NB4 (cell line): ENCODE measurements at regions not wholly inside any gene's neighbourhood (a gene's known extent, or its start where the extent isn't known, plus 50 kb on each side); places are given as distances from the start of the nearest gene placed in this dataset.

Source experiments
- POLR2A ChIP-seq: IDR thresholded peaks from 2 replicates; pipeline ENCODE4 v1.6.1; 2011; ENCODE audit warnings: mild to moderate bottlenecking; ENCODE audit not compliant: insufficient read length; ENCODE audit errors: extremely low read depth
- TF ChIP-seq, protein P1 (sequence below): IDR thresholded peaks from 2 replicates; pipeline ENCODE4 v1.6.1; 2011; ENCODE audit warnings: low read depth, low read length
- TF ChIP-seq, protein P2 (sequence below): IDR thresholded peaks from one replicate; pipeline ENCODE4 v1.5.1; 2012; ENCODE audit warnings: low read depth, low read length

DNA sequence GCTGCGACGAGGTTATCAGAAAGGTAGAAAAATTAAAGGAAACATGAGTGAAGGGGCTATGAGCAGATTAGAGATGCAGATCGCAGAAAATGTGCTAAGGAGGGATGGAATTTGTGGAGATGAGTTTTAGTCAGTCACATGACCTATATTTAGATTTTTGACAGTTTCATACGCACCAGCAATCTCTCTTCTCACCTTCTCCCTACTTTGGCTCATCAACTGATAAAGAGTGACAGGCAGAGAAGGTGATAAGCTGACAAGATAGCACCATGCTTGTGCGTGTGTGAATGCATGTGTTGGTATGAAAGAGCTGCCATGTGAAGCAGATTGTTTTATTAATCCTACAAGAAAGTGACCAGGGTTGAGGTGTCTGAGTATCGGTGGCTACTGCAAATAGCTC lies 252.6 kb downstream of the RAP2A start:
- TF ChIP-seq, protein P1, sequence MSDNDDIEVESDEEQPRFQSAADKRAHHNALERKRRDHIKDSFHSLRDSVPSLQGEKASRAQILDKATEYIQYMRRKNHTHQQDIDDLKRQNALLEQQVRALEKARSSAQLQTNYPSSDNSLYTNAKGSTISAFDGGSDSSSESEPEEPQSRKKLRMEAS, result no peak
- TF ChIP-seq, protein P2, sequence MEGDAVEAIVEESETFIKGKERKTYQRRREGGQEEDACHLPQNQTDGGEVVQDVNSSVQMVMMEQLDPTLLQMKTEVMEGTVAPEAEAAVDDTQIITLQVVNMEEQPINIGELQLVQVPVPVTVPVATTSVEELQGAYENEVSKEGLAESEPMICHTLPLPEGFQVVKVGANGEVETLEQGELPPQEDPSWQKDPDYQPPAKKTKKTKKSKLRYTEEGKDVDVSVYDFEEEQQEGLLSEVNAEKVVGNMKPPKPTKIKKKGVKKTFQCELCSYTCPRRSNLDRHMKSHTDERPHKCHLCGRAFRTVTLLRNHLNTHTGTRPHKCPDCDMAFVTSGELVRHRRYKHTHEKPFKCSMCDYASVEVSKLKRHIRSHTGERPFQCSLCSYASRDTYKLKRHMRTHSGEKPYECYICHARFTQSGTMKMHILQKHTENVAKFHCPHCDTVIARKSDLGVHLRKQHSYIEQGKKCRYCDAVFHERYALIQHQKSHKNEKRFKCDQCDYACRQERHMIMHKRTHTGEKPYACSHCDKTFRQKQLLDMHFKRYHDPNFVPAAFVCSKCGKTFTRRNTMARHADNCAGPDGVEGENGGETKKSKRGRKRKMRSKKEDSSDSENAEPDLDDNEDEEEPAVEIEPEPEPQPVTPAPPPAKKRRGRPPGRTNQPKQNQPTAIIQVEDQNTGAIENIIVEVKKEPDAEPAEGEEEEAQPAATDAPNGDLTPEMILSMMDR, result no peak
- no peak for TF ChIP-seq POLR2A
